ENCODE measurements at regions not wholly inside any gene's neighbourhood (a gene's known extent, or its start where the extent isn't known, plus 50 kb on each side); places are given as distances from the start of the nearest gene placed in this dataset.

GRCh38 chr12:83763425-83763824 lies 1076.7 kb downstream of the TMTC2 start:
- H3K4me1 ChIP-seq, result no peaks in the 10 kb centered on the region
- no peaks in the 10 kb centered on the region for H3K9me3 ChIP-seq
- no peaks in the 10 kb centered on the region for H3K27me3 ChIP-seq
- no peak for DNase-seq (ENCODE audit: low spot score in 2 of 2)
- no peak overlapping the region for H3K27ac ChIP-seq
- H3K36me3 ChIP-seq, result no peaks in the 10 kb centered on the region
- TF ChIP-seq POLR2AphosphoS5 (IDR thresholded peaks at IDR 0.05) (no peak), EP300 (IDR thresholded peaks at IDR 0.05) (no peak), POLR2A (IDR thresholded peaks at IDR 0.05) (no peak), CTCF (IDR thresholded peaks at IDR 0.05) (no peak)
- H3K4me3 ChIP-seq, result no peak overlapping the region
- 56% methylated on average over 6 of the region's 6 CpGs for WGBS

GRCh38 chr12:83759906-83760305 lies 1073.2 kb downstream of the TMTC2 start:
- H3K36me3 ChIP-seq, result no peaks in the 10 kb centered on the region
- H3K4me3 ChIP-seq, result no peak overlapping the region
- H3K4me1 ChIP-seq, result no peaks in the 10 kb centered on the region
- no peak for TF ChIP-seq POLR2A (IDR thresholded peaks at IDR 0.05)
- no peak for TF ChIP-seq POLR2AphosphoS5 (IDR thresholded peaks at IDR 0.05)
- TF ChIP-seq CTCF (IDR thresholded peaks at IDR 0.05), result no peak
- TF ChIP-seq EP300 (IDR thresholded peaks at IDR 0.05), result no peak
- 65% methylated on average over 2 of the region's 2 CpGs for WGBS
- H3K27ac ChIP-seq, result no peak overlapping the region
- no peaks in the 10 kb centered on the region for H3K27me3 ChIP-seq
- H3K9me3 ChIP-seq, result no peaks in the 10 kb centered on the region
- DNase-seq (ENCODE audit: low spot score in 2 of 2), result no peak

GRCh38 chr12:83758888-83759631 lies 1072.4 kb downstream of the TMTC2 start:
- TF ChIP-seq CTCF (IDR thresholded peaks at IDR 0.05), result no peak
- TF ChIP-seq POLR2AphosphoS5 (IDR thresholded peaks at IDR 0.05), result no peak
- no peak for DNase-seq (ENCODE audit: low spot score in 2 of 2)
- H3K9me3 ChIP-seq, result no peaks in the 10 kb centered on the region

GRCh38 chr12:83753904-83754303 lies 1067.2 kb downstream of the TMTC2 start:
- no peaks in the 10 kb centered on the region for H3K27me3 ChIP-seq
- no peak overlapping the region for H3K27ac ChIP-seq
- TF ChIP-seq EP300 (IDR thresholded peaks at IDR 0.05) (no peak), CTCF (IDR thresholded peaks at IDR 0.05) (no peak), POLR2AphosphoS5 (IDR thresholded peaks at IDR 0.05) (no peak), POLR2A (IDR thresholded peaks at IDR 0.05) (no peak)
- no peak for DNase-seq (ENCODE audit: low spot score in 2 of 2)
- H3K36me3 ChIP-seq, result no peaks in the 10 kb centered on the region
- no peaks in the 10 kb centered on the region for H3K4me1 ChIP-seq
- 82% methylated on average over 1 of the region's 1 CpG for WGBS
- H3K4me3 ChIP-seq, result no peak overlapping the region
- no peaks in the 10 kb centered on the region for H3K9me3 ChIP-seq

More at GRCh38 chr12:83758888-83759631, 1072.4 kb downstream of the TMTC2 start:
- Histone ChIP-seq H3K27ac (no peak overlapping the region), H3K4me3 (no peak overlapping the region), H3K27me3 (no peaks in the 10 kb centered on the region), H3K4me1 (no peaks in the 10 kb centered on the region), H3K36me3 (no peaks in the 10 kb centered on the region)
- 68% methylated on average over 5 of the region's 5 CpGs for WGBS

- 76% methylated on average over 3 of the region's 3 CpGs for WGBS
- no peaks in the 10 kb centered on the region for H3K36me3 ChIP-seq
- no peak overlapping the region for H3K27ac ChIP-seq
- no peak for DNase-seq (ENCODE audit: low spot score in 2 of 2)
- no peaks in the 10 kb centered on the region for H3K9me3 ChIP-seq
- TF ChIP-seq POLR2AphosphoS5 (IDR thresholded peaks at IDR 0.05), result no peak
- no peak for TF ChIP-seq CTCF (IDR thresholded peaks at IDR 0.05)
- TF ChIP-seq EP300 (IDR thresholded peaks at IDR 0.05), result no peak
- TF ChIP-seq POLR2A (IDR thresholded peaks at IDR 0.05), result no peak
- no peaks in the 10 kb centered on the region for H3K4me1 ChIP-seq
- no peak overlapping the region for H3K4me3 ChIP-seq
- H3K27me3 ChIP-seq, result no peaks in the 10 kb centered on the region
Measured at GRCh38 chr12:83753205-83753604, 1066.5 kb downstream of the TMTC2 start.
